HG02884 (cell line): ENCODE measurements at regions not wholly inside any gene's neighbourhood (a gene's known extent, or its start where the extent isn't known, plus 50 kb on each side); places are given as distances from the start of the nearest gene placed in this dataset.
A peak's percentile ranks its signal among the peaks of the same experiment; 100 is the strongest.

Source experiments
- ATAC-seq: cut with Tn5 transposase; IDR thresholded peaks from one replicate; pipeline ENCODE4 v1.9.1; 2021; ENCODE audit warnings: mild to moderate bottlenecking, moderate library complexity; ENCODE audit not compliant: unreplicated experiment

DNA sequence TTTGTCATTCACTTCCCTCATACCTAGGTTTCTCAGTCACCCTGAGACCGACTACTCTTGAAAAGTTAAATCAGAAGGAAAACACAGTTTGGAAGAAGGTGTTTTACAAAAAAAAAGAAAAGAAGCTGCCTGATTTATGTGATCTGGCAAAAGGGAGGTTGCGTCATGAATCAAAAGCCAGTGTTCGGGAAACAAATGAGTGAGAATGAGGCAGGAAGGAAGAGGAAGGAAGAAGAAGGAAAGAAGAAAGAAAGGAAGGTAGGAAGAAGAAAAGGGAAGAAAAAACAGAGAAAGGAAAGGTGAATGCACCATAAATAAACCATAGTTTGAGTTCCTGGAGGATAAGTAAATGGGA, 314.6 kb downstream of the BLID start:
- no peak for ATAC-seq

- no peak for ATAC-seq
Observed at GRCh38 chr11:121800731-121801393, 315.2 kb downstream of the BLID start.

DNA sequence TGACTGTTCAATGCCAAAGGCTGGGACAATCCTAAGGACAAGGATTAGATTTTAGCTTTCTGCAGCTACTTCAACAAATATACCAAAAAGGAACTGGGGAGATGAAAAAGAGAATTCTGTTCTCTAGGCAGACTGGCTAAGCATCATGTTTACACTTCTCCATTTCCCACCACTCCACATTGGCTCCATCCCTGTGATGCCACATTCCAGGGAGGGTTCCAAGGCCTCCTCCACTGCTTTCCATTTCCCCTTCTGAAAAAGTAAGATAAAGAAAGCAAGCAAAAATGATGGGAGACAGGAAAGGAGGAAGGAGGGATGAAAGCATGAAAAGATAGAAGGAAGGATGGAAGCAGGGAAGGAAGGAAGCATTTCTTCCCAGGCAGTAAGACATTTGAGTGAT, 315.8 kb downstream of the BLID start:
- ATAC-seq: no peak

DNA sequence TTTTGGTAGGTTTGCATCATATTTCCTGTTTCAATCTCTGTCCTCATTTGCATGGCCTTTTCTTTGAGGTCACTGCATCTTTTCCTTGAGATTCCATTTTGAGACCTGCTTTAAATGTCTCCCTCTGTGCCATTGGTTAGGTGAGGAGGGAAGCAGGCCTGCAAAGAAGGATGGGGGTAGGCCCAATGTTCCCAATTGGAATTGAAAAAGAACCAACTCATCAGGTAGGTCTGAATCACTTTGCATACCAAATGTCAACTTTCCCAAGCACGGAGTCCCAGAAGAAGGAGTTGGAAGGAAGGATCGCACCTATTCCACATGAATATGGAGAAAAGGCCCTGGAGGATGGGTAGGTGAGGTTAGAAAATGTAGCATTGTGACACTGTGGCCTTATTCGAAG, 318.5 kb downstream of the BLID start:
- ATAC-seq: no peak

- no peak for ATAC-seq
Observed at GRCh38 chr11:121795174-121795573, 320.8 kb downstream of the BLID start.

- no peak for ATAC-seq
Observed at GRCh38 chr11:121794671-121795141, 321.3 kb downstream of the BLID start.

DNA sequence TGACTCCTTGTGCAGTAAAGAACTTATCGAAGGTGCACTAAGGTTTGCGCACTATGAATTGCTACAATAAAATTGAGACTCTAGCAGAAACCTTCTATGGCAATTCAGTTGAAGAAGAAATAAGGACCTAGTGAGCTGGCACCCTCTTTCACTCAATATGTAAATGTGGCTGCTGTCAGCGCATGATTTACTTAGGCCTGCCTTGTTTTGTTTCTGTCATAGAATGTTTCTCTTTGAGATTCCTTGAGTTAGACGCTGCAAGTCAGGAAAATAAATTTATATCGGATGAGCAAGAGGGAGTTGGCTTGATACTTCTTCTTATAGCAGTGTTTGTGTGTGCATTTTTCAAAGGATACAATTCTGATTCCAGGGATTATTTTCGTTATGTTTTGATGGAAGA, 322.1 kb downstream of the BLID start:
- ATAC-seq: no peak

GRCh38 chr11:121793291-121793690, 322.7 kb downstream of the BLID start:
- ATAC-seq: no peak

- no peak for ATAC-seq
Observed at GRCh38 chr11:121792185-121792584, 323.8 kb downstream of the BLID start.

DNA sequence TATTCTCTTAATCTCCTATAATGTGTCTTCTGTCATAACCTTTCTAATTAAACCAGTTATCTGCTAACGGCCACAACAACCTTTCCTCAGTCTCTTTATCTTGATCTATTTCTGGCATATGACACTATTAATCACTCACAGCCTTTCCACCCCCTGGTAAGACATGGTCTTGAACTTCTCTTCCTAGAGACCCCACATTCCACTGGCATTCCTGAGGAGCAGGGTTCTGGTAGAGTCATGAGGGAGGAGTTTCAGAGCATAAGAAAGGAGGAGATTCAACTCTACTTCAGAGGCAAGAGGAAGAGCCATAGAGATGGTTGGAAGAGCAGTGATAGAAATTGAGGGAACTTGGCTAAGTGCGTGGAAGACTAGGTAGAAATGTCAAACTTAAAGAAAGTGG, 325.6 kb downstream of the BLID start:
- no peak for ATAC-seq

- no peak for ATAC-seq
Observed at GRCh38 chr11:121780971-121781370, 328.2 kb upstream of the SORL1-AS1 start.

DNA sequence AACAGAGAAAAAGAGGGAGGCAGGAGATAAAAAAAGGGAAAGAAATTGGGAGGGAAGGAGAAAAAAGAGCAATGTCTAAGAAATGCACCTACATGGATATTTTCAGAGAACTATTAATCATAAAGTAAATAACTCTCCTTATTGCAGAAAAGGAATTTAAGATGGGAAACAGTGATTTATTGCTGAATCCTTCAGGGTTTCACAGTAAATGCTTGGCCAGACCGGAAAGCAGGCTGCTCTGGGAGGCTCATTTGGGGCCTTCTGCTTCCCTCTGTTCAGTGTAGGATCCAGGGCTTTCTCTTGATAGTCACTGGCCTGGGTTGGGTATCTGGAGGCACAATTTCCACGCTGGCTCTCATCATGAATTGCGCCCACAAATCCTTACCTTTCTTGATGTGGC, 324.3 kb upstream of the SORL1-AS1 start:
- ATAC-seq: no peak

GRCh38 chr11:121775276-121775675, 322.5 kb upstream of the SORL1-AS1 start:
- ATAC-seq: no peak

GRCh38 chr11:121773076-121773475, 320.3 kb upstream of the SORL1-AS1 start:
- ATAC-seq: no peak

GRCh38 chr11:121770939-121771595, 318.3 kb upstream of the SORL1-AS1 start:
- ATAC-seq: no peak

DNA sequence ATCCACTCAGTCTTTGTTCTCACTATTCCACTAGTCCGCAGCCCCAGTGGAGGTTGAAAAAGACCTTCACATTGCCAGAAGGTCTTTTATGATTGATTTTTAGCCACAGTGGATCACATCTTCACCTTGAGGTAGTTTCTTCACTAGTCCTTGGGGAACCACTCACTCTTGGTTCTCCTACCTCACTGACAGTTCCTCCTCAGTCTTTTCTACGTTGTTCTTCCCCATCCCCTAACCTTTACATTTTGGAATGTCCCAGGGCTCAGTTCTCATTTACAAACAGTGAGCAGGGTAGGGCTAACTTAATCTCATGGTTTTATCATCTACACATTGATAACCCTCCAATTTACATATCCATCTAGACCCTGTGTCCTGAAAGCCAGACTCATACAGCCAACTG, 316.4 kb upstream of the SORL1-AS1 start:
- ATAC-seq: no peak

DNA sequence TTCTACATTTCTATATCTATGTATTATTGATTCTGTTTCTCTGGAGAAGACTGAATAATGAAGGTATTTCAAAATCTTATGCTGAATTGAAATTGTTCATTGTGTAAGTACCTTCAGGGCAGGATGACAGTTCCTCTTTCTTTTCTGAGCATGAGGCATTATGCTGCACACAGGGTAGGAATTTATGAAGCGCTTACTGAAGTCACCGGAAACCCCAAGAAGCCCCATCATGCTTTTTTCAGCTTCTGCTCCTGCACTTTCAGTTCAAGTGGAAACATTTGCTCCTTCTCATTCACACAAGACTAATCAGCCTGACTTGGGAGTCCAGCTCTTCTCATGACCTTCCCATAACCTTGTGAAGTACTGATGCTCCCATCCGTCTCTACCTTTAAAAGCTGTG, 314.7 kb upstream of the SORL1-AS1 start:
- peak; percentile 81 for ATAC-seq

DNA sequence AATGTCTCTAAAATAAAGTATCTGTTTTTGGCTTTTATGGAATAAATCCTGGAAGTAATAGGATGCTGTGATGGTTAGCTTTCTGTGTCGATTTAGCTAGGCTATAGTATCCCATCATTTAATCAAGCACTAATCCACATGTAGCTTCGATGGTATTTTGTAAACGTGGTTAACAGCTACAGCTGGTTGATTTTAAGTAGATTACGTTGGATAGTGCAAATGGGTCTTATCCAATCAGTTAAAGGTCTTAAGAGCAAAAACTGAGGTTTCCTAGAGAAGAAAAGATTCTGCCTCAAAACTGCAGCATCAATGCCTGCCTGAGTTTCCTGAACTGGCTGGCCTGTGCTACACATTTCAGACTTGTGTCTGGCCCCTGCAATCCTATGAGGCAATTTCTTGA, 314.2 kb upstream of the SORL1-AS1 start:
- ATAC-seq: peak; percentile 11

- no peak for ATAC-seq
Observed at GRCh38 chr11:121766166-121766565, 313.4 kb upstream of the SORL1-AS1 start.

- peak; percentile 67 for ATAC-seq
Observed at GRCh38 chr11:121763526-121763925, 310.8 kb upstream of the SORL1-AS1 start.

- ATAC-seq: no peak
Observed at GRCh38 chr11:121762820-121763219, 310.1 kb upstream of the SORL1-AS1 start.

- ATAC-seq: no peak
Observed at GRCh38 chr11:121761186-121761585, 308.4 kb upstream of the SORL1-AS1 start.
